ENCODE measurements at regions not wholly inside any gene's neighbourhood (a gene's known extent, or its start where the extent isn't known, plus 50 kb on each side); places are given as distances from the start of the nearest gene placed in this dataset.

- TF ChIP-seq CTCF (IDR thresholded peaks at IDR 0.05; ENCODE audit: low read depth, low read length) (no peak), EZH2phosphoT487 (IDR thresholded peaks at IDR 0.05; ENCODE audit: low read depth) (no peak)
Observed at GRCh38 chr18:25445430-25445829, 93.5 kb upstream of the ZNF521 start.

All from OCI-LY3 (cell line).